HG03571 (cell line): ENCODE measurements at regions not wholly inside any gene's neighbourhood (a gene's known extent, or its start where the extent isn't known, plus 50 kb on each side); places are given as distances from the start of the nearest gene placed in this dataset.

ENCODE experiments used
- ATAC-seq: cut with Tn5 transposase; IDR thresholded peaks from one replicate; pipeline ENCODE4 v1.9.1; 2021; ENCODE audit not compliant: unreplicated experiment

- no peak for ATAC-seq
Observed at GRCh38 chr6:53216301-53216700, 67.7 kb upstream of the GCM1 start.

GRCh38 chr6:53214172-53214571 lies 65.5 kb upstream of the GCM1 start:
- no peak for ATAC-seq

GRCh38 chr6:53210811-53211210 lies 62.2 kb upstream of the GCM1 start:
- no peak for ATAC-seq

- no peak for ATAC-seq
Observed at GRCh38 chr6:53209681-53210080, 61.0 kb upstream of the GCM1 start.

GRCh38 chr6:53205778-53206177 lies 57.1 kb upstream of the GCM1 start:
- no peak for ATAC-seq

- ATAC-seq, result no peak
Observed at GRCh38 chr6:53203483-53203882, 54.8 kb upstream of the GCM1 start.

GRCh38 chr6:53202052-53202451 lies 53.4 kb upstream of the GCM1 start:
- no peak for ATAC-seq

GRCh38 chr6:53201270-53201669 lies 52.6 kb upstream of the GCM1 start:
- ATAC-seq, result no peak

GRCh38 chr6:53199765-53200164 lies 51.1 kb upstream of the GCM1 start:
- ATAC-seq, result no peak

GRCh38 chr6:53199156-53199555 lies 50.5 kb upstream of the GCM1 start:
- ATAC-seq, result peak; percentile 99
